RWPE2 (cell line): ENCODE measurements at regions not wholly inside any gene's neighbourhood (a gene's known extent, or its start where the extent isn't known, plus 50 kb on each side); places are given as distances from the start of the nearest gene placed in this dataset.
A peak's percentile ranks its signal among the peaks of the same experiment; 100 is the strongest.

Source experiments
- ATAC-seq: fragments of 200-7000 bp; cut with Tn5 transposase; 3 replicates; pipeline ENCODE4 v1.9.1; 2021; ENCODE audit warnings: low read depth
- DNase-seq: peaks from one replicate; pipeline ENCODE4 v3.0.0-alpha.2; 2020; ENCODE audit warnings: low spot score
- H3K27ac ChIP-seq: fragments of 450-650 bp; 2 replicates; pipeline ENCODE4 v1.5.1; 2017; ENCODE audit warnings: mild to moderate bottlenecking; ENCODE audit not compliant: poor library complexity, severe bottlenecking
- H3K27me3 ChIP-seq: fragments of 250-450 bp; sonication (Bioruptor Pico); 2 replicates; pipeline ENCODE4 v1.5.1; 2021; ENCODE audit warnings: mild to moderate bottlenecking, moderate library complexity; ENCODE audit not compliant: insufficient read depth, poor library complexity, severe bottlenecking
- H3K36me3 ChIP-seq: fragments of 250-450 bp; sonication (Bioruptor Pico); 2 replicates; pipeline ENCODE4 v1.5.1; 2020; ENCODE audit warnings: low read depth, mild to moderate bottlenecking, moderate library complexity
- H3K4me1 ChIP-seq: fragments of 250-450 bp; sonication (Bioruptor Pico); 2 replicates; pipeline ENCODE4 v1.5.1; 2021; ENCODE audit warnings: mild to moderate bottlenecking, moderate library complexity; ENCODE audit not compliant: insufficient read depth, poor library complexity, severe bottlenecking
- H3K4me3 ChIP-seq: fragments of 250-450 bp; sonication (Bioruptor Pico); 2 replicates; pipeline ENCODE4 v1.5.1; 2021; ENCODE audit warnings: mild to moderate bottlenecking, moderate library complexity; ENCODE audit not compliant: severe bottlenecking
- H3K9me3 ChIP-seq: fragments of 250-450 bp; sonication (Bioruptor Pico); 2 replicates; pipeline ENCODE4 v1.5.1; 2021; ENCODE audit warnings: mild to moderate bottlenecking, moderate library complexity; ENCODE audit not compliant: severe bottlenecking
- TF ChIP-seq, protein P1 (sequence below): fragments of 450-650 bp; IDR thresholded peaks from one replicate; pipeline ENCODE4 v1.5.1; 2017; ENCODE audit warnings: mild to moderate bottlenecking, moderate library complexity; ENCODE audit not compliant: poor library complexity, severe bottlenecking

DNA sequence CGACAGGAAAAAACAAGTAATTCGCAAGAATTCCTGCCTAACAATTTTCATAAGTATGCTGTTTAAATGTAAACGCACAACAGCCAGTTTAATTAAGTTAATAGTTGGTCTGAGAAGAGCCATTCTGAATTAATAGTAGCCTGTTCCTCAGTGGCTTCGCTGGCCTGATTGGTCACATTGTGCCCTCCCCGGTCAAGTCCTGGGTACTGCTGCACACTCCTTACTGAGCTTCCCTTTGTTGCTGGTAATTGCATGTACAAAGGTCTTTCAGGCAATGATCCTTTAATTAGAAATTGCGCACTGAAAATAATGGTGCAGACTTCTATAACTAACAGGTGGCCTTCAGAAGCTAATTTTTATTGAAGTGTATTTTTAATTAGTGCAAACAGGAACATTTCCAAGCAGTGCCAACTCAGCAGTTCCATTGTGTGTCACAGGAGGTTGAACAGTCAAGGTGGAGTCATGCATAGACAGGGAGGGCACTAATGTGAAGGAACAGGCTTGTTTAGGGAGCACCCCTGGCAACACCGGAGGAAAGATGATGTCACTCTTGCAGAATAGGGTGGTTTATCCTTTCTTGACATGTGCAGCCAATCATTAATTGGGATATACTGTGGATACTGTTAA is 92.6 kb upstream of the SLC22A23 start:
- H3K27me3 ChIP-seq, result no peaks in the 10 kb centered on the region
- H3K4me1 ChIP-seq, result no peaks in the 10 kb centered on the region
- no peaks in the 10 kb centered on the region for H3K36me3 ChIP-seq
- H3K27ac ChIP-seq, result no peak overlapping the region
- peaks cover 5% of the 10 kb centered on the region for H3K9me3 ChIP-seq
- peak; percentile 72; the same call in 2 of the 3 replicates for ATAC-seq
- H3K4me3 ChIP-seq, result no peak overlapping the region
- TF ChIP-seq, protein P1, sequence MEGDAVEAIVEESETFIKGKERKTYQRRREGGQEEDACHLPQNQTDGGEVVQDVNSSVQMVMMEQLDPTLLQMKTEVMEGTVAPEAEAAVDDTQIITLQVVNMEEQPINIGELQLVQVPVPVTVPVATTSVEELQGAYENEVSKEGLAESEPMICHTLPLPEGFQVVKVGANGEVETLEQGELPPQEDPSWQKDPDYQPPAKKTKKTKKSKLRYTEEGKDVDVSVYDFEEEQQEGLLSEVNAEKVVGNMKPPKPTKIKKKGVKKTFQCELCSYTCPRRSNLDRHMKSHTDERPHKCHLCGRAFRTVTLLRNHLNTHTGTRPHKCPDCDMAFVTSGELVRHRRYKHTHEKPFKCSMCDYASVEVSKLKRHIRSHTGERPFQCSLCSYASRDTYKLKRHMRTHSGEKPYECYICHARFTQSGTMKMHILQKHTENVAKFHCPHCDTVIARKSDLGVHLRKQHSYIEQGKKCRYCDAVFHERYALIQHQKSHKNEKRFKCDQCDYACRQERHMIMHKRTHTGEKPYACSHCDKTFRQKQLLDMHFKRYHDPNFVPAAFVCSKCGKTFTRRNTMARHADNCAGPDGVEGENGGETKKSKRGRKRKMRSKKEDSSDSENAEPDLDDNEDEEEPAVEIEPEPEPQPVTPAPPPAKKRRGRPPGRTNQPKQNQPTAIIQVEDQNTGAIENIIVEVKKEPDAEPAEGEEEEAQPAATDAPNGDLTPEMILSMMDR, result no peak
- no peak for DNase-seq

DNA sequence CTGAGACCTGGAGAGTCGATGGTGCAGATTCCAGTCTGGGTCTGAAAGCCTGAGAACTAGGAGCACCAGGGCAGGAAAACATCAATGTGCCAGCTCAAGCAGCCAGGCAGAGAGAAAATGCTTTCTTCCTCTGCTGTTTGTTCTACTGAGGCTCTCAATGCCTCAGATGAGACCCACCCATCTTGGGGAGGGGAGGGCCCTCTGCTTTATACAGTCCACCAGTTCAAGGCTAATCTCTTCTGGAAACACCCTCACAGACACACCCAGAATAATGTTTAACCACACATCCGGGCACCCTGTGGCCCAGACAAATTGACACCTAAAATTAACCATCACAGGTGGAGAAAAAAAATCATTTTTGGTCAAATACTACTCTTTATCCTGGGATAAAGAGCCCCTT is 89.3 kb upstream of the SLC22A23 start:
- Histone ChIP-seq H3K27ac (no peak overlapping the region), H3K36me3 (no peaks in the 10 kb centered on the region), H3K27me3 (no peaks in the 10 kb centered on the region), H3K4me3 (no peak overlapping the region), H3K4me1 (no peaks in the 10 kb centered on the region), H3K9me3 (no peaks in the 10 kb centered on the region)
- ATAC-seq (no peak), DNase-seq (no peak)
- TF ChIP-seq, protein P1, result no peak

DNA sequence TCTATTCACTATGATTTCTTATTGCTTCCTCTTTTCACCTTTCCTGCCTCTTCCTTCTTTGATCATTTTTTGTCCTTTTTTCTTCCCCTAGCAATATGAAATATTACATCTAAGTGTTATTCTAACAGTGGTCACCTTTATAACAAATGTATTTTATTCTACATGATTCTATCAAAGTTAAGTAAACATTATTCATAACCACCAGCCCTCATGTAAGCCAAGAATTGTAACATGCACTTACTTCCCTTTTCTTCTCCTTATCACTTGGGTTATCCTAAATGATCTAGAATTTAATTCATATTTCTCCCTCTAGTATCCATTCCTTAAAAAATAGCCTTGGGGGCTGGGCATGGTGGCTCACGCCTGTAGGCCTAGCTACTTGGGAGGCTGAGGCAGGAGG is 88.3 kb upstream of the SLC22A23 start:
- Histone ChIP-seq H3K27ac (no peak overlapping the region), H3K9me3 (no peaks in the 10 kb centered on the region), H3K4me1 (no peaks in the 10 kb centered on the region), H3K36me3 (no peaks in the 10 kb centered on the region), H3K27me3 (no peaks in the 10 kb centered on the region), H3K4me3 (no peak overlapping the region)
- TF ChIP-seq, protein P1, result no peak
- ATAC-seq (no peak), DNase-seq (no peak)

DNA sequence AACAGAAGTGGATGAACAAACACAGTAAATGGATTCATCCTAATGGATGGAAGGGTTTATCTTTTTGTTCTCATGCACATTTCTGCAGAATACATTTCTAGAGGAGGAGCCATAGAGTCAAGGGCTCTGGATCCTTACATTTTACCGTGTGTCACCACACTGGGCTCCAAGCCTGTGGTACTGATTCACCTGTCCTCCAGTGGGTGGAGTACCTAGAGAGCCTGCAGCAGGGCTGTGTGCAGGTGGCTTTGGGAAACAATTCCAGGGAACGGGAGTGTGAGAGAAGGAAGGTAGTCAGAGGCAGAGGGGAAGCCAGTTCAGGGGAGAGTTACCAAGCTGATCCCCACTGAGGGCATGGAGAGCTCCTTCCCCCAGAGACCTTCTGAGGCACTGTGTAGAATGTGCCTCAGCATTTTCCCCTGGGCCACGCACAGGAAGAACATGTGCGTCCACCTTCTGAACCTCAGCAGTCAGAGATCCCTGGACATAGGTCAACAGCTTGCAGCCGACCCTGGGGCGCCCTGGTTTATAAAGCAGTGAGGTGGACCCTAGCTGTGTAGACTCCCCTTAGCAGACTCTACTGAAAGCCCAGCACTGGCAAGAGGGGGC is 85.3 kb upstream of the SLC22A23 start:
- no peaks in the 10 kb centered on the region for H3K9me3 ChIP-seq
- H3K27me3 ChIP-seq, result no peaks in the 10 kb centered on the region
- DNase-seq (no peak), ATAC-seq (no peak)
- H3K4me3 ChIP-seq, result no peak overlapping the region
- TF ChIP-seq, protein P1, result no peak
- H3K4me1 ChIP-seq, result no peaks in the 10 kb centered on the region
- H3K27ac ChIP-seq, result no peak overlapping the region
- no peaks in the 10 kb centered on the region for H3K36me3 ChIP-seq

DNA sequence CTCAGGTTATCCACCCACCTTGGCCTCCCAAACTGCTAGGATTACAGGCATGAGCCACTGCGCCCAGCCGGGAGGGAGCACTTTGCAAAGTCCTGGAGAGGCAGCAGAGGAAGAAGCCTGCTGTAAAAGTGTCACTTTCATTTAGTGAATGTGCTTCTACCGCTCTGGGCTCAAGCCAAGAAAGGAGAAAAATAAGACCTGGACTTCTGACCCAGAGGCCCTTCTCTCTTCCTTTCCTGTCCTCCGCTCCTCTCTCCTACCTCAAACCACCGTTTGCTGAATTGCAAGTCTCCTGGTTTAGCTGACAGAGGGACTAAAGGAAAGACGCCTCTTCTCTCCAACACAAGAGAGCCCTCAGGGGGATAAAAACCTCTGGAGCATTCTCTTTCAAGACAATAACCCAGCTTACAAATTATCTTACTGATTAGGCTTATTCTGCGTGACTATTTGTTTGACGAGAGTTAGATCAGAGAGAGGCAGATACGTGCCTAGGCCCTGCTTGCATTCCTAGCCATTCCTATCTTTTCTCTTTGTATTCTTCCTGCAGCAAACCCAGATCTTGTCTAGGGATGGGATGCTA is 84.2 kb upstream of the SLC22A23 start:
- no peaks in the 10 kb centered on the region for H3K27me3 ChIP-seq
- H3K36me3 ChIP-seq, result no peaks in the 10 kb centered on the region
- no peaks in the 10 kb centered on the region for H3K4me1 ChIP-seq
- no peak overlapping the region for H3K27ac ChIP-seq
- no peak overlapping the region for H3K4me3 ChIP-seq
- DNase-seq (no peak), ATAC-seq (no peak)
- no peaks in the 10 kb centered on the region for H3K9me3 ChIP-seq
- TF ChIP-seq, protein P1, result no peak
